Prostate gland (tissue), 2 donors: ENCODE measurements at regions not wholly inside any gene's neighbourhood (a gene's known extent, or its start where the extent isn't known, plus 50 kb on each side); places are given as distances from the start of the nearest gene placed in this dataset.

Source experiments
- POLR2A ChIP-seq: fragments of 450-650 bp; IDR thresholded peaks from one replicate; pipeline ENCODE4 v1.6.1; 2016; ENCODE audit warnings: antibody characterized with exemption, mild to moderate bottlenecking
- POLR2AphosphoS5 ChIP-seq: sonication (generic); formaldehyde crosslinking; IDR thresholded peaks from one replicate; pipeline ENCODE4 v1.6.1; 2017; ENCODE audit warnings: antibody characterized with exemption
- TF ChIP-seq, protein P1 (sequence below), 4 experiments: fragments of 200-600 bp in 2 of 4; fragments of 450-650 bp in 2 of 4; sonication (generic) in 2 of 4; IDR thresholded peaks; 1 replicate in 3 of 4; 2 replicates in 1 of 4; pipeline ENCODE4 v1.5.1; 2016 to 2019; ENCODE audit warnings: antibody characterized with exemption in 4 of 4, mild to moderate bottlenecking in 2 of 4, moderate library complexity in 2 of 4

DNA sequence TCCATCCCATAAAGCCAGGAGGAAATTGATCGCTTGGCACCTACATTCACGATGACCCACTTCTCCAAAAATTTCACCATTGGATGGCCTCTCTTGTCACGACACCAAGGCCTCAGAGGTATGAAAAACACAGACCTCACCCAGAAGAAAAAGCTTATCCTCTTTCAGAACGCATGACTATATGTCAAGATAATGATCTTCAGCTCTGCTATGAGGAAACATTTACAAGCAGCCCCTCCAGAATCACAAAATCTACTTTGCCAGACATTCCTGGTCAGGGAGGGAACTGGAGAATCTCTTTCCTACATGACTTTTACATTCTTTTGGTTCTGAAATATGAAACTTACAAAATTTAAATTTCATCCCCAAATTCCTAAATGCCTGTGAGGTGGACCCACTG lies 122.7 kb downstream of the WNT5A start:
- TF ChIP-seq POLR2A (no peak), POLR2AphosphoS5 (no peak)
- TF ChIP-seq, protein P1, sequence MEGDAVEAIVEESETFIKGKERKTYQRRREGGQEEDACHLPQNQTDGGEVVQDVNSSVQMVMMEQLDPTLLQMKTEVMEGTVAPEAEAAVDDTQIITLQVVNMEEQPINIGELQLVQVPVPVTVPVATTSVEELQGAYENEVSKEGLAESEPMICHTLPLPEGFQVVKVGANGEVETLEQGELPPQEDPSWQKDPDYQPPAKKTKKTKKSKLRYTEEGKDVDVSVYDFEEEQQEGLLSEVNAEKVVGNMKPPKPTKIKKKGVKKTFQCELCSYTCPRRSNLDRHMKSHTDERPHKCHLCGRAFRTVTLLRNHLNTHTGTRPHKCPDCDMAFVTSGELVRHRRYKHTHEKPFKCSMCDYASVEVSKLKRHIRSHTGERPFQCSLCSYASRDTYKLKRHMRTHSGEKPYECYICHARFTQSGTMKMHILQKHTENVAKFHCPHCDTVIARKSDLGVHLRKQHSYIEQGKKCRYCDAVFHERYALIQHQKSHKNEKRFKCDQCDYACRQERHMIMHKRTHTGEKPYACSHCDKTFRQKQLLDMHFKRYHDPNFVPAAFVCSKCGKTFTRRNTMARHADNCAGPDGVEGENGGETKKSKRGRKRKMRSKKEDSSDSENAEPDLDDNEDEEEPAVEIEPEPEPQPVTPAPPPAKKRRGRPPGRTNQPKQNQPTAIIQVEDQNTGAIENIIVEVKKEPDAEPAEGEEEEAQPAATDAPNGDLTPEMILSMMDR (IDR thresholded peaks at IDR 0.05): no peak
